ENCODE measurements at regions not wholly inside any gene's neighbourhood (a gene's known extent, or its start where the extent isn't known, plus 50 kb on each side); places are given as distances from the start of the nearest gene placed in this dataset.
A peak's percentile ranks its signal among the peaks of the same experiment; 100 is the strongest.

- TF ChIP-seq REST (IDR thresholded peaks at IDR 0.05; ENCODE audit: borderline replicate concordance) (0 out of 2 replicates have a peak, but pooled peaks have one; percentile 6), REST (CRISPR knock-in tag; IDR thresholded peaks at IDR 0.05; ENCODE audit: low read depth) (no peak), NCOA6 (IDR thresholded peaks at IDR 0.05) (no peak), TOE1 (IDR thresholded peaks at IDR 0.05; ENCODE audit: borderline replicate concordance) (peak; percentile 82; the same call in 1 of the 2 replicates), TOE1 (CRISPR knock-in tag; IDR thresholded peaks at IDR 0.05; ENCODE audit: borderline replicate concordance, low read depth) (no peak), RAD51 (IDR thresholded peaks at IDR 0.05; ENCODE audit: borderline replicate concordance, low read depth) (peak; percentile 86), L3MBTL2 (IDR thresholded peaks at IDR 0.05) (peak; percentile 37; the same call in 1 of the 2 replicates), USF2 (CRISPR knock-in tag; IDR thresholded peaks at IDR 0.05) (peak; percentile 84), TFE3 (CRISPR knock-in tag; IDR thresholded peaks at IDR 0.05) (peak; percentile 89), CBFA2T2 (conservative IDR thresholded peaks at IDR 0.05) (peak; percentile 33)
Measured at GRCh38 chr5:159509002-159509660, 178.8 kb upstream of the IL12B start (continued).
